ENCODE measurements at regions not wholly inside any gene's neighbourhood (a gene's known extent, or its start where the extent isn't known, plus 50 kb on each side); places are given as distances from the start of the nearest gene placed in this dataset.

GRCh38 chr4:28776004-28776403, 1915.4 kb downstream of the STIM2 start:
- intact Hi-C loops (cut with DNase I): no loop called here
- TF ChIP-seq POLR2A (IDR thresholded peaks at IDR 0.05) (no peak), CTCF (IDR thresholded peaks at IDR 0.05) (no peak)
- Histone ChIP-seq H3K9me3 (no peaks in the 10 kb centered on the region), H3K4me1 (no peaks in the 10 kb centered on the region), H3K27me3 (no peaks in the 10 kb centered on the region), H3K27ac (no peak overlapping the region), H3K4me3 (no peak overlapping the region), H3K36me3 (replicated peaks in 1 of 2; ENCODE audit: insufficient read depth in 1 of 2, low read depth in 2 of 2) (no peaks in the 10 kb centered on the region)
- DNase-seq (no peak), ATAC-seq (no peak)
- 68 to 78% methylated on average over 2 of the region's 2 CpGs for WGBS, 2 donors

- DNase-seq: no peak
- TF ChIP-seq POLR2A (IDR thresholded peaks at IDR 0.05) (no peak), CTCF (IDR thresholded peaks at IDR 0.05) (no peak)
- H3K36me3 ChIP-seq (replicated peaks in 1 of 2; ENCODE audit: insufficient read depth in 1 of 2, low read depth in 2 of 2): no peaks in the 10 kb centered on the region
- no peaks in the 10 kb centered on the region for H3K4me1 ChIP-seq
- no peaks in the 10 kb centered on the region for H3K9me3 ChIP-seq
- H3K27me3 ChIP-seq: no peaks in the 10 kb centered on the region
- intact Hi-C loops (cut with DNase I): no loop called here
- no peak overlapping the region for H3K27ac ChIP-seq
- H3K4me3 ChIP-seq: no peak overlapping the region
- no peak for ATAC-seq
These were observed 1923.5 kb downstream of the STIM2 start for GRCh38 chr4:28784188-28784587.

- 21 to 31% methylated on average over 2 of the region's 2 CpGs for WGBS, 2 donors
These were observed 1927.3 kb downstream of the STIM2 start for GRCh38 chr4:28787947-28788346.

GRCh38 chr4:28788929-28789490, 1928.4 kb downstream of the STIM2 start:
- no peak for DNase-seq
- Histone ChIP-seq H3K36me3 (replicated peaks in 1 of 2; ENCODE audit: insufficient read depth in 1 of 2, low read depth in 2 of 2) (no peaks in the 10 kb centered on the region), H3K4me1 (no peaks in the 10 kb centered on the region), H3K27me3 (no peaks in the 10 kb centered on the region), H3K4me3 (no peak overlapping the region), H3K9me3 (no peaks in the 10 kb centered on the region), H3K27ac (no peak overlapping the region)
- WGBS, 2 donors: 63 to 80% methylated on average over 12 of the region's 12 CpGs
- TF ChIP-seq CTCF (IDR thresholded peaks at IDR 0.05) (no peak), POLR2A (IDR thresholded peaks at IDR 0.05) (no peak)
- ATAC-seq: no peak
- intact Hi-C loops (cut with DNase I): no loop called here

More at GRCh38 chr4:28787947-28788346, 1927.3 kb downstream of the STIM2 start:
- no peaks in the 10 kb centered on the region for H3K36me3 ChIP-seq (replicated peaks in 1 of 2; ENCODE audit: insufficient read depth in 1 of 2, low read depth in 2 of 2)
- TF ChIP-seq POLR2A (IDR thresholded peaks at IDR 0.05) (no peak), CTCF (IDR thresholded peaks at IDR 0.05) (no peak)
- H3K4me3 ChIP-seq: no peak overlapping the region
- no peaks in the 10 kb centered on the region for H3K27me3 ChIP-seq
- no peak overlapping the region for H3K27ac ChIP-seq
- ATAC-seq (no peak), DNase-seq (no peak)
- no peaks in the 10 kb centered on the region for H3K4me1 ChIP-seq
- intact Hi-C loops (cut with DNase I): no loop called here
- no peaks in the 10 kb centered on the region for H3K9me3 ChIP-seq

GRCh38 chr4:28792917-28793597, 1927.1 kb upstream of the PCDH7 start:
- Histone ChIP-seq H3K9me3 (no peaks in the 10 kb centered on the region), H3K27me3 (no peaks in the 10 kb centered on the region), H3K4me1 (no peaks in the 10 kb centered on the region), H3K27ac (no peak overlapping the region), H3K36me3 (replicated peaks in 1 of 2; ENCODE audit: insufficient read depth in 1 of 2, low read depth in 2 of 2) (no peaks in the 10 kb centered on the region), H3K4me3 (no peak overlapping the region)
- intact Hi-C loops (cut with DNase I): no loop called here
- TF ChIP-seq POLR2A (IDR thresholded peaks at IDR 0.05) (no peak), CTCF (IDR thresholded peaks at IDR 0.05) (no peak)
- no peak for DNase-seq
- WGBS, 2 donors: 41 to 54% methylated on average over 4 of the region's 4 CpGs
- no peak for ATAC-seq

All from body of pancreas (tissue), 4 donors.